CD4-positive, alpha-beta T cell (primary cell): ENCODE measurements at regions not wholly inside any gene's neighbourhood (a gene's known extent, or its start where the extent isn't known, plus 50 kb on each side); places are given as distances from the start of the nearest gene placed in this dataset.

Experiments
- ATAC-seq: fragments of 200-7000 bp; cut with Tn5 transposase; one replicate; pipeline ENCODE4 v1.10.0; 2022; ENCODE audit warnings: mild to moderate bottlenecking; ENCODE audit not compliant: poor library complexity
- CTCF ChIA-PET: fragments of 350-600 bp; sonication (Branson Sonifier 250); formaldehyde crosslinking; loops from one replicate; lab custom pipeline; 2021; ENCODE audit warnings: antibody characterized with exemption, inconsistent platforms; lab: Charles Lee
- POLR2A ChIA-PET: fragments of 350-600 bp; sonication (Branson Sonifier 250); formaldehyde crosslinking; loops from one replicate; lab custom pipeline; 2021; ENCODE audit warnings: antibody characterized with exemption, inconsistent platforms; lab: Charles Lee
- DNase-seq, 14 experiments: peaks; one replicate each; pipeline ENCODE4 v3.0.0-alpha.2; 2013 to 2020; ENCODE audit warnings: mixed read lengths in 2 of 14
- H3K27ac ChIP-seq, 2 donors: one replicate each; pipeline versions ENCODE4 v1.5.1 to v1.7.0; 2013; ENCODE audit warnings: low read length in 2 of 2, low read depth in 1 of 2, mild to moderate bottlenecking in 1 of 2
- H3K27me3 ChIP-seq, 2 experiments: 1 replicate in 1 of 2; 2 replicates in 1 of 2; pipeline versions ENCODE4 v1.6.1 to v1.7.0; 2013; ENCODE audit warnings: low read length in 2 of 2, control low read depth in 1 of 2, mild to moderate bottlenecking in 1 of 2, moderate library complexity in 1 of 2; ENCODE audit not compliant: insufficient read depth in 2 of 2, control insufficient read depth in 1 of 2
- H3K36me3 ChIP-seq: one replicate; pipeline ENCODE4 v1.6.1; 2013; ENCODE audit warnings: low read length, control low read depth; ENCODE audit not compliant: insufficient read depth
- H3K4me1 ChIP-seq: one replicate; pipeline ENCODE4 v1.6.1; 2013; ENCODE audit warnings: low read length, control low read depth; ENCODE audit not compliant: insufficient read depth
- H3K4me3 ChIP-seq: one replicate; pipeline ENCODE4 v1.5.1; 2013; ENCODE audit warnings: mild to moderate bottlenecking, low read length, moderate library complexity
- H3K9me3 ChIP-seq, 2 experiments: 1 replicate in 1 of 2; 2 replicates in 1 of 2; pipeline versions ENCODE4 v1.6.1 to v1.7.0; 2013; ENCODE audit warnings: low read length in 2 of 2, mild to moderate bottlenecking in 2 of 2, control low read depth in 1 of 2, moderate library complexity in 1 of 2; ENCODE audit not compliant: control insufficient read depth in 1 of 2, insufficient read depth in 1 of 2
- H3K27ac Mint-ChIP-seq: one replicate; pipeline ENCODE4 v1.8.0; 2020; ENCODE audit warnings: mixed read lengths
- H3K27me3 Mint-ChIP-seq: one replicate; pipeline ENCODE4 v1.8.0; 2021; ENCODE audit warnings: mixed read lengths
- H3K36me3 Mint-ChIP-seq: one replicate; pipeline ENCODE4 v1.8.0; 2021; ENCODE audit warnings: low read depth, mixed read lengths
- H3K4me1 Mint-ChIP-seq: one replicate; pipeline ENCODE4 v1.8.0; 2021; ENCODE audit warnings: low read depth, mixed read lengths
- H3K4me3 Mint-ChIP-seq: one replicate; pipeline ENCODE4 v1.8.0; 2020; ENCODE audit warnings: mild to moderate bottlenecking, mixed read lengths
- H3K9me3 Mint-ChIP-seq: one replicate; pipeline ENCODE4 v1.8.0; 2020; ENCODE audit warnings: mixed read lengths
- CTCF ChIP-seq: fragments of 200-600 bp; IDR thresholded peaks from one replicate; pipeline ENCODE4 v1.8.0; 2022; ENCODE audit warnings: antibody characterized with exemption, mild to moderate bottlenecking
- intact Hi-C, 2 experiments: fragments of 100-400 bp; cut with DNase I in 1 of 2; cut with micrococcal nuclease in 1 of 2; formaldehyde crosslinking; loops; one replicate each; pipeline versions ENCODE4 v1.15.1 to v1.9.0; 2023 to 2025; cut with DNase I, micrococcal nuclease

DNA sequence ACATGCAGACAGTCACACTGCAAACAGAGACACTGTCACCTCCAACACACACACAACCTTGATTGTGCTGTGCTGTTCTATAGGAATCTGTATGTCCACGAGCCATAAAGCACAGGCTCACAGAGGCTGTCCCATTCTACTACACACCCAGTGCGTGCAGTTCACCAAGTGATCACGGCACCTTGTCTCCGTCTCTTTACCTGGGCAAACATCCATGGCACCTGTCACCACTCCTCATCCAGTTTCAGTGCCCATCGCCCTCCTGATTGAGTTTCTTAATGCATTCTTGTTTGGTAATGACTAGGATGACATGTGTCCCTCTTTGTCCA is 65.8 kb upstream of the STMND1 start:
- ATAC-seq: no peak
- CTCF ChIA-PET: no interaction called here
- H3K4me3 Mint-ChIP-seq: no peak overlapping the region

GRCh38 chr6:17035257-17036064 is 66.4 kb upstream of the STMND1 start:
- Histone ChIP-seq H3K36me3 (no peaks in the 10 kb centered on the region), H3K9me3 (no peaks in the 10 kb centered on the region), H3K27me3 (no peaks in the 10 kb centered on the region), H3K27ac (no peak overlapping the region), H3K4me1 (no peaks in the 10 kb centered on the region), H3K4me3 (no peak overlapping the region)
- H3K27ac Mint-ChIP-seq: no peak overlapping the region
- H3K27me3 Mint-ChIP-seq: peaks cover 13% of the 10 kb centered on the region
- no peak overlapping the region for H3K4me3 Mint-ChIP-seq
- no peak for TF ChIP-seq CTCF
- intact Hi-C loops: no loop called here
- ChIA-PET CTCF (no interaction called here), POLR2A (no interaction called here)
- no peaks in the 10 kb centered on the region for H3K4me1 Mint-ChIP-seq
- no peak for ATAC-seq
- no peak for DNase-seq
- no peaks in the 10 kb centered on the region for H3K9me3 Mint-ChIP-seq
- H3K36me3 Mint-ChIP-seq: no peaks in the 10 kb centered on the region

More for the DNA sequence above, 65.8 kb upstream of the STMND1 start:
- Histone ChIP-seq H3K9me3 (peaks cover 0 to 3% of the 10 kb centered on the region in 2 experiments), H3K4me1 (no peaks in the 10 kb centered on the region), H3K4me3 (no peak overlapping the region), H3K36me3 (no peaks in the 10 kb centered on the region), H3K27me3 (no peaks in the 10 kb centered on the region), H3K27ac (no peak overlapping the region)
- no peaks in the 10 kb centered on the region for H3K9me3 Mint-ChIP-seq
- intact Hi-C loops: no loop called here
- no peaks in the 10 kb centered on the region for H3K36me3 Mint-ChIP-seq
- no peaks in the 10 kb centered on the region for H3K4me1 Mint-ChIP-seq
- no peak overlapping the region for H3K27ac Mint-ChIP-seq
- peaks cover 13% of the 10 kb centered on the region for H3K27me3 Mint-ChIP-seq
- no peak for TF ChIP-seq CTCF
- POLR2A ChIA-PET: no interaction called here
- no peak for DNase-seq

DNA sequence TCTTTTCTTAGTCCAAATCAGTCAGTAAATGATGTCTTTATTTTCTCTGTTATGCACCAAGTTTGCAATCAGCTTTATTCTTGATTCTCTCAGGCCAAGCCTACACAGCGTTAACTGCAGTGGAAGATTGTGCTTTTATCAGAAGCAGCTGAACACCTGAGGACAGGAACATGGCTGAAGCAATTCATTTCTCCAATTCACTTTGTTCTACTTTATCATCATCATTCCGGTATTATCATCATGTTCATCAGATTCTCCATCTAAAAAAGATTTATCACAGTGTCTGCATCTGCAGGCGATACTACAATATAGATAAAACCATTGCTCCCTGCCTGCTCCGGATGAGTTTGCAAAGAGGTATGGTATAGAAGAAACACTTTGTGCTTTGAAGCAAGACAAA is 68.1 kb upstream of the STMND1 start:
- no peaks in the 10 kb centered on the region for H3K4me1 ChIP-seq
- intact Hi-C loops: no loop called here
- DNase-seq: no peak
- no peak for TF ChIP-seq CTCF
- Mint-ChIP-seq H3K4me1 (no peaks in the 10 kb centered on the region), H3K4me3 (no peak overlapping the region), H3K27ac (no peak overlapping the region), H3K27me3 (peaks cover 21% of the 10 kb centered on the region), H3K36me3 (no peaks in the 10 kb centered on the region), H3K9me3 (no peaks in the 10 kb centered on the region)
- ChIA-PET CTCF (no interaction called here), POLR2A (no interaction called here)
- H3K27ac ChIP-seq: no peak overlapping the region
- no peak overlapping the region for H3K4me3 ChIP-seq
- no peaks in the 10 kb centered on the region for H3K36me3 ChIP-seq
- peaks cover 4 to 5% of the 10 kb centered on the region in 2 experiments for H3K27me3 ChIP-seq
- no peak for ATAC-seq
- no peaks in the 10 kb centered on the region for H3K9me3 ChIP-seq
